NCI-H187 treated with DMSO at 0.1 percent for 48 hours (cell line): ENCODE measurements at regions not wholly inside any gene's neighbourhood (a gene's known extent, or its start where the extent isn't known, plus 50 kb on each side); places are given as distances from the start of the nearest gene placed in this dataset.

Experiments used
- DNase-seq: peaks from one replicate; lab custom pipeline; 2025; lab: John Stamatoyannopoulos, UW

DNA sequence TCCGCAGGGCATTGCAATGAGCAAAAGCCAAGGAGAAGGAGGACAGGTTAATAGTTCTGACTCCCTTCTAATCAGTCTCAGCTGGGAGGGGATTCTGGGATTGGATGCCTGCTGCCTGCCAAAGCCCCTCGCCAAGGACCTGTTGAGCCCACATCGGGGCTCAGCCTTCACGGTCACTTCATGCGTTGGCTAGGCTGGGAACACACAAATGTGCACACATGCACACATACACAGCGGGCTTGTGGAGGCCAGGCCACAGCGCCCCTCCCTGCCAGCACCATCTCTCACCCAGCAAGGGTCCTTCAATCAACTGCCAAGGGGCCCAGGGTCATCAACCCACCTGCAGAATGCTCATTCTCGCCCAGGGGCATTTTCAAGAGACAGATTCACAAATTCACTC, 113.9 kb downstream of the C5orf15 start:
- DNase-seq = no peak

DNA sequence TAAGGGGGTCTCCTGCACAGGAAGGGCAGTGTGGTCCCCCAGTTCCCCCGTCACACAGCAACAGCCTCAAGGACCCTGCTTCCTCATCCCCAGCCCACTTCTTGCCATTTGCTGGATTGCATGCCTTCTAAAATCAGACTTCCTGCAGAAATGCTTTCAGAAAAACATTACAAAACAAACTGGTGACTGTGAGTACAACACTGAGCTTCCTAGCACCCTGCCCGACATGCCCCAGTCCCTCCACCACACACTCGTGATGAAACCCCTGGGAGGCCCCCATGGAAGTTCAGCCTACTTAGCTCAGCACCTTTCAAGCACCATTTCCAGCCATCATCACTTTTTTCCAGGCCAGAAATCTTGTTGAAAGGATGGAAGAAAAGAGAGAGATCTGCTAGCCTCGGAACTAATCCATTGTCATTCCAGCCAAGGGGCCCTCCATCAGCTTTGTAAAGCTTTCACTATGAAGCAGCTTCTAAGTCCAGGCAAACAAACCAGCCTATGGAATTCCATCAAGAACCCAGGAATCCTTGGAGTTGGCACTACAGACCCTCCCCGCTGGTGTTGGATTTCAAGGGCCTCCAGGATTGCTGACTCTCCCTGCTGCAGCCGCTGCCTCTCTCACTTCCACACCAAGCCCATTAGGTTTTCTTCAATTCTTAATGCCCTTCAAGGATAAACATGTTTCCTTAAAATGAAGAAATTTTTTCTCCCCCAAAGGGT, 114.6 kb downstream of the C5orf15 start:
- DNase-seq = no peak

DNA sequence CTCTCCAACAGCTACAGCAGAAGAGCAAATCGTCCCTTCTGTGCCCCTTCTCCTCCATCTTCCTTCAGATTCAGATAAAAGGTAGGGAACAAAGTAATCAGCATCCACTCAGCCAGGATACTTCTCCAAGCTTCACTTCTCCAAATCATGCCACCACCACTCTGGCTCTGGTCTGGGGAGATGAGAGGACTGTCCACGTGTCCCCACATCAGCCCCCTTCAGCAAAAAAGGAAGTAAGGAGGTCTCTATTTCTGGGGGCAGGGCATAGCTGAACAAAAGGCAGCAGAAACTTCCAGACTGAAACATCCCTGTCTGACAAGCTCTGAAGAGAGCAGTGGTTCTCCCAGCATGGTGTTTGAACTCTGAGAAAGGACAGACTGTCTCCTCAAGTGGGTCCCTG, 116.9 kb downstream of the C5orf15 start:
- DNase-seq = no peak

DNA sequence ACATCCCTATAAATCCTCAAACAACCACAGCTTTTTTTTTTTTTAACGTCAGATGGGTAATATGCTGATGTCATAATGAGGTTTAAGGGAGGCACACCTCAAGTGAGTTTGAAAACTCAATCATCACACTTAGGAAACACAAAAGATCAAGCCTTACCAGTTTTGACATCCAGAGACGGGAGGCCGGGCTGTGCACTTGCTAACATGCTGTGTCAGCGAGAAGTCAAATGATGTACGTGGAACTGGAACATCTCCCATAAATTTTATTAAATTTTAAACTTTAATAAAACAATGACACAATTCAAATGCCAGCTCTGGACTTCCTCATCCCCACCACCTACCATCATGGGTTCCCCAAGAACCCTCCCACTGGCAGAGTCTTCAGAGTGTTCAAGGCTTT, 117.6 kb downstream of the C5orf15 start:
- no peak for DNase-seq

DNA sequence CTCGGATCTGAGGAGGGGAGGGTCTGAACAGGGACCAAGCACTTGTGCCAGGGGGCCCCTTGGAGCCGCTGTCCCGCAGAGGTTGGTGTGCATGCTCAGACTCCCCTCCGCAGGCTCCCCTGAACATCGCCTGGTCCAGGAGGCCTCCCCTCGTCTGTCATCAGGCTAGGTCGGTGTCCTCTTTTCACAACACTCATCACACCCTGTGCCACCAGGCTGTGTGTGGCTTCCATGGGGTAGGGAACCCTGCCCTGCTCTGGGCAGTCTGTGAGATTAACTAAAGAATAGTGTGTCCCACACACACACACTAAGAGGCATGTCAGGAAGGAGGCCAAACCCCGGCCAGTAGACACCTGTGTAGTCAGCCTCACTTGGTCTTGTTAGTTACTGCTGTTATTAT, 119.3 kb downstream of the C5orf15 start:
- DNase-seq = no peak

DNA sequence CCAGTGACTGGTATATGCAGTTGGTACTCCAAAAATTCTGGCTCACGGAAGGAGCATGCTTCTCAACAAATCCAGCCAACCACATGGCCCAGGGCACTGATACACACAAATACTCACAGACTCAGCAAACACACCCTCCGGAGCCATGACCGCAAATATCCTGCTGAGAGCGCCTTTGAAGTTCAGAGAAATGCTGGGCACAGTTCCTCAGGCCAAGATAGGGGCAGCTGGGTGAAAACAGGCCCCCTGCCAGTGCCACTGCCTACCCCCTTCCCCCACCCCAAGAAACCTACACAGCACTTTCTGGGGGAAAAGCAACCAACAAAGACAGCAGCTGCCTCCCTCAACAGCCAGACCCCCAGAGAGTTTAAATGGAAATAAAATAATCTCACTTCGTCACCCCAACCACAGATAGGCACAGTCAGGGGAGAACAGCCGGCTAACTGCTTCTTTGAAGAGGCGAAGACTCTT, 120.0 kb downstream of the C5orf15 start:
- DNase-seq = no peak

DNA sequence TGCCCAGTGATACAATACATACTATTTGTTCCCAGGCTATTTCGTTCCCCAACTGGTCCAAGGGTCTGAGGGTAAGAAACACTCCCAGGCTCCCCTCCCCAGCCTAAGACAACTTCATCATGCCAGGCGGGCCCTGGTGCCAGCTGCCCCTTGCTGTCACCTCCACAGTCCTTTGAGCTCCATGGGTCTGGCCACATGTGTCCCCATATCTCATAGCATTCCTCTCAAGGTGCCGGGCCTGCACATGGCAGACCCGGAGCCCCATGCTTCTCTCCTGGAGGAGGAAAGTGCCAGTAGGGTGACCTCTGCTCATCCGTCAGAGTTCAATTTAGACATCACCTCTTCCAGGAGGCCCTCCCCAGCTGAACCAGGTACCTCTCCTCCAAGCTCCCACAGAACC, 120.5 kb downstream of the C5orf15 start:
- no peak for DNase-seq

DNA sequence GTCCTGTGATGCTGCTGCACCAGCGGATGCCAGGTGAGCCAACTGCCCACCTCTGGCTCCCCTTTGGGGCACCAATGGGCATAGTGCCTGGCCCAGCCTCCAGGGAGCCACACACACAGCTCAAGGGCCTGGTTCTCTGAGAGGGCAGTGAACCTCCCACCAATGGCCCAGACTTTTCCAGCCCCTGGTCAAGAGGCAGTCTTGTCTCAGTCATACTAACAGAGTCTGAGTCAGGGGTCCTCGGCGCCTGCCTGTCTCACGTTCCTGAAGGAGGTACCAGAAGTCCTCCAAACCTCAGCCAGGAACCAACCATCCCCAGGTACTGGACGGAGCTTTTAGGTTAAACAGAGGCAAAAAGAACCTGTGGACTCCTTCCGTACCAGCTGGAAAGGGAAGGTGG, 121.1 kb downstream of the C5orf15 start:
- DNase-seq = no peak

DNA sequence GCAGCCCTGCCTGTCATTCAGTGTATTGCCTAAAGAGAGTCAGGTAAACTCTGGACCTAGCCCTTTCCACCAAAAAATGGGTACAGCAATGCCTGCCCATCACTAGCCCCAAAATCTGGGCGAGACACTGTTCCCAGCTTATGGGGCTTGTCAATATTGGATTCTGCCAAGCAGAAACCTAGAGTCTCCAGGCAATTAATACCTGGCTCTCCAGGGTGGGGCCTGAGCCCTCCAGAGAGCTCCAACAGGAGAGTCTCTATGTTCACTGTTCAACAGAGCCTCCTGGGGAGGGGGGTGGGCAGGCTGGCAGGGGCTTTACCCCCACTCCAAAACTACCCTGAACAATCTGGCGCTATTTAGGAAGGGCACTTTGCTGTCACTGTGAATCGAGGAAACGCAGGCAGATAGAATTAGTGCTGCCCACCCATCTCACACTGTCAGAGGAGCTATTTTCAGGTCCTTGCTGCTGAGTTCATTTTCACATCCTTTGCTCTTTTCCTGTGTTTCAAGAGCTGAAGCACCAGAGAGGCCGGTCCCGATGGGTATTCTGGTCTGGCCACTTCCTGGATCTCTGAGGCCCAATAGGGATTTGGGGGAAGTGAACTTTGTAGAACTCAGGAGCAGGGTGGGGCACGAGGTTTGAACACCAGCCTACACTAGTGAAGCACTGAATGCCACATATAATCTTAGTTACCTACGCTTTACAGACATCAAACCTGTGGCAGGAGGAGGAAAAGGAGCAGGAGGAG, 121.8 kb downstream of the C5orf15 start:
- DNase-seq = no peak

DNA sequence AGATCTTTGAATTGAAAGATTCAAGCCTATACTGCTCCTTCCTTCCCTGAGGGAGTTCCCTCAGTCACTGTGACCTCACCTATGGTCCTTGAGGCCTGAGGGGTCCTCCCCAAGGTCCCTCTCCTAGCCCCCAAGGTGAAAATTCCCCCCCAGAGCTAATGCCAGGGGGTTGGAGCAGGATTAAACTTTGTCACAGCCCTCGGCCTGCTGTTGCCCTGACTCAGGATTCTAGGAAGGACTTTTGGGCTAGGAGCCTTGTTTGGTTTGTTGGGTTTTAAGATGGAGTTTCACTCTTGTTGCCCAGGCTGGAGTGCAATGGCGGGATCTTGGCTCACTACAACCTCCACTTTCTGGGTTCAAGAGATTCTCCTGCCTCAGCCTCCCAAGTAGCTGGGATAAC, 123.2 kb downstream of the C5orf15 start:
- no peak for DNase-seq

DNA sequence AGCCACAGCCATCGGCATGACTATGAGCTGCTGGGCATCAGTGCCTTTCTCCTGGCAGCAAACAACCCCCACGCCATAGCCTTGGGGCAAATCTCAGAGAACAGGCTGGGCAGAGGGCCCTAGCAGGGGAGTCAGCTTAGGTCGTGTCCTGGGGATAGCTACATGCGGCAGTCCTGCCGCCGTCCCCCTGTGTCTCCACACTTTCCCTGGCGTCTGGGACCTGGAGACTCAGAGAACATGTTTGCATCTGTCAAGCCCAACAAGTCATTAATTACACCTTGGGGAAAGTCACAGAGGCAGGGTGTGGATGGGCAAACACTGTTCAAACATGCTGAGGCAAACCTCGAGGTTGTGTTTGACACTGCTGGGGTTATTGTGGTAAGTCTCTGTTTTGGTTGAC, 123.6 kb downstream of the C5orf15 start:
- DNase-seq = no peak

DNA sequence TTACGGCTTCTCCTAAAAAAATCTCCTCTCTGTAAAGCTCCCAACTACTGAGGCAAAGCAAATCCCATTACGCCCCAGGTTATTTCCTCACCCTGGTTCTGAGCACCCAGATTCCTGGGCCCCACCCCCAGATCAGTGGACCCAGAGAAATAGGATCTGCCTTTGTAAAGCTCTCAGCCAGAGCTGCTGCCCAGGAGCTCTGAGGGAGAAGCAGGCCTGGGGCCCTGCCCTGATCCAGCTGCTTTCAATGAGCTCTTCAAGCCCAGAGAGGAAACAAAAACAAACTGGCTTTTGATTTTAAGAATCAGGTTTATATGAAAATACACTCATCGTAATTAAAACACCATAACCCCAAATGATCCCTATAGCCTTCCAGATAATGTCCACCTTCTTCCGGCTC, 124.5 kb downstream of the C5orf15 start:
- DNase-seq = no peak

DNA sequence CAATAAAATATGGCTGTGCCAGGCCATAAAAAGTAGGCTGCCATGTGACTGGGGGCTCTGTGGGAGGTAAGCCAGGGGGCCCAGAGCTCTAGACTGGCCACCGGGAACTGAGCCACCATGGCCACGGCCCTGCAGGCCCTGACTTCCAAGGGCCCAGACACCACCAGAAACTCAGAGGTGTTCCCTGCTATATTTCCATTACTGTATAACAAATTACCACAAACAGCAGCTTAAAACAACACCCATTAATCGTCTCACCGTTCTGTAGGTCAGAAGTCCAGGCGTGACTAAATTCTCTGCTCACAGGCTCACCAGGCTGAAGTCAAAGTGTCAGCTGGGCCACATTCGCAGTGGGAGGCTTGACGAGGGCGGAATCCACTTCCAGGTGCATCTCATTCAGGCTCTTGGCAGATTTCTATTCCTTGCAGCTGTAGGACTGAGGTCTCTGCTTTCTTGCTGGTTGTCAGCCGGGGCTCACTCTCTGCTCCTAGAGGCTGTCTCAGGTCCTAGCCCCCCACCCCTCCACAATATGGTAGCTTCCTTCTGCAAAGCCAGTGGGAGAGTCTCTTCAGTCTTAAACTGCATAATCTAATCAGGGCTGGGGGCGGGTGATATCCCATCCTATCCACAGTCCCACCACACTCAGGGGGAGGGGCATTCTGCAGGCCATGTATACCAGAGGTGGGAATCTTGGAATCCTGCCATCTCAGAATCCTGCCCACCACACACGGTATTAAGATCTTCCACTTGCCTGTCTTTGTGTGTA, 125.4 kb downstream of the C5orf15 start:
- no peak for DNase-seq

DNA sequence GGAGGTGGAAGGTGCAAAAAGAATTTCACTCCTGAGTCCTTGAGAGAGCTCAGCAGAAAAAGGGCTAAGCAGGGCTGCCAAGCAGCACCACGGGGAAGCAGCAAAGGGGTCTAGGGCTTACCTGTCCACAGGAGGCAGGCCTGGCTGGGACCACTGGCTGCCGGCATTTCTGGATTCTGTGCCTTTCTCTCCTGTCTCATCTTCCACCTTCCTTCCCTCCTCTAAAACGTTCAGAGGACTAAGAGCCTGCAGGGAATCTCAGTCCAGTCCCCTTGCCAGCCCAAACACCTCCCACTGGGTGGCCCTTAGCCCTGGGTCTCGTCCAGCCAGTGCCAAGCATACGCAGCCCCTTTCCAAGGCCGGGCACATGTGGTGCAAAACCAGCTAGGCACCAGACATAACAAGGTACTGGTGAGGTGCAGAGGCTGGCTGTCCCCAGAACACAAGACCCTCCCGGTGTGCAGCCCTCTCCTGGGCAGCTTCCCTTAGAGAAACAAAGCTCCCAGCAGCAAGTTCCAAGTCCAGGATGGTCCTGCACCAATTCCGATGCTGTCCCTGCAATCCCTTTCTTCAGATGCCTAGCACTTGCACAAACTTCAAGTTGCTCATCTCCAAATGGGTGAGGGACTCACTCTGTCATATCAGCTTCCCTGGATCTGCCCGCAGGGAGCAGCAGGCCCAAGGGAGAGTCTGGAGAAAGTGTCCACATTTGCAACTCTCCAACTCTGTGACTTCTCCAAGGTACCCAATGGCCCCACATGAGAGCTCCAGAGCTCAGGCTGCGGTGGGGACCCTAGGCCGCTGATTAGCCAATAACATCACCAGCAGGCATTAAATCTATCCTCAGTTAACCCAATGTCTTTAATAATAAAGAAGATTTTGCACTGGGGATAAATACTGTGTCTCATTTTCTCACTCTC, 126.3 kb downstream of the C5orf15 start:
- no peak for DNase-seq

DNA sequence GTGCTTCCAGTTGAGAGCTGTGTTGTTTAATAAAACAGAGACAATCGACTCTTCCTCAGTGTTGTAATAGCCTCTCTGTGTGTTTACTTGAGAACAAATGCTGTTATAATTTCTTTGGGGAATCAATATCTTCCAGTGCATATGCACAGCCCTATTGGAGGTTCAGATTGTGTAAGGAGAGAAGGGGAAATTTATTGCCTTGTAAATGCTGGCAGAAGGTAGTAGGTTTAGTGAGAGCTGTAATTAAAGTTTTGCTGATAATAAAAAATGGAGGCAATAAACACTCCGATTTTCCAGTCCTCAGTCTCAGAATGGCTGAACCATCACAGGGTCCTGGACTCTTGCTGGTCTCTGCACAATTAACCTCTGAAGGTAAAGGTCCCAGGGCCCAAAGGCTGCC, 128.3 kb downstream of the C5orf15 start:
- DNase-seq = no peak

DNA sequence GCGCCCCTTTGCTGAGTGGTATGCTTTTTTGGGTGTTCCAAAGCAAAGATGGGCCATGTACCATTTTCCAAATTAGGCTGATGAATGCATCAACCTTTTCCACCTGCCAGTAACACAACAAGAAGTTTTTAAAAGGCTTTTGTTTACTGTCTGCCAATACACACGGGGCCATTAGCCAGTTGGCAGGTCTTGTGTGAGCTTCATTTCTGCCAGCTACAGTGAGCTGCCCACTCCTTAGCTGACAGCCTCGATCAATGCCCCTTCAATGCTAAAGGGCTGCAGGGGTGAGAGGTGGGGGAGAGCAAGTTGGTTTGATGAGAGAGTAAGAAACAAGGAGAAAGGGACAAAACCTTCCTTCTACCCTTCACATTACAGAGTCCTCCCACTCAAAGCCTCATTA, 128.7 kb downstream of the C5orf15 start:
- DNase-seq = no peak

DNA sequence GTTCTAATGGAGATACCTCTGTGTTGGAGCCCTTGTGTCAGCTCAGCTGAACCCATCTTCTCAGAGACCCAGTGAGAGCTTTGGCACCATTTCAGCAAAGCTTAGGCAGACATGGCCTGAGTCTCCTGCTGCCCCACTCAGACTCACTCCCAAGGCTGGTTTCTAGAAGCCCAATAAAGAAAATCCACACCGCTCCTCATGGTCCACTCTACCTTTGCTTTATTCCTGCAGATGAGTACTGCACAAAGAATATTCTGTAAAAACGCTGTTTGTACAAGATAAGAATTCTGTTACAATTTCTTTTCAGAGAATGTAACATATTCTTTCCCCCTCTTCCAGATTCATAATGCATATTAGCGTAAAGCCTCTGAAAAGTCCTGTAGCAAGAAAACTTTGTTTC, 129.3 kb downstream of the C5orf15 start:
- no peak for DNase-seq

DNA sequence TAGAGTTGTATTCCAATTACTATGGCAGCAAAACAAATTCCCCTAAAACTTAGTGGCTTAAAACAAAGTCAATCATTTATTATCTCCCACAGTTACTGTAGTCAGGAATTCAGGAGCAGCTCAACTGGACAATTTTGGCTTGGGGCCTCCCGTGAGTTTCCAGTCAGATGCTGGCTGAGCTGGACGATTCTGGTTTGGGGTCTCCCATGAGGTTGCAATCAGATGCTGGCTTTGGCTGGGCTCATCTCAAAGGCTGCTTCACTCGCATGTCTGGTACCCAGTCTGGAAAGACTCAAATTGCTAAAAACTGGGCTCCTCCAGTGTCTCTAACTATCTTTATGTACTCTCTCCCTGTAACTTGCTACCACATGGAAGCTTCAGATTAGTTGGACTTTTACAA, 130.1 kb downstream of the C5orf15 start:
- no peak for DNase-seq

DNA sequence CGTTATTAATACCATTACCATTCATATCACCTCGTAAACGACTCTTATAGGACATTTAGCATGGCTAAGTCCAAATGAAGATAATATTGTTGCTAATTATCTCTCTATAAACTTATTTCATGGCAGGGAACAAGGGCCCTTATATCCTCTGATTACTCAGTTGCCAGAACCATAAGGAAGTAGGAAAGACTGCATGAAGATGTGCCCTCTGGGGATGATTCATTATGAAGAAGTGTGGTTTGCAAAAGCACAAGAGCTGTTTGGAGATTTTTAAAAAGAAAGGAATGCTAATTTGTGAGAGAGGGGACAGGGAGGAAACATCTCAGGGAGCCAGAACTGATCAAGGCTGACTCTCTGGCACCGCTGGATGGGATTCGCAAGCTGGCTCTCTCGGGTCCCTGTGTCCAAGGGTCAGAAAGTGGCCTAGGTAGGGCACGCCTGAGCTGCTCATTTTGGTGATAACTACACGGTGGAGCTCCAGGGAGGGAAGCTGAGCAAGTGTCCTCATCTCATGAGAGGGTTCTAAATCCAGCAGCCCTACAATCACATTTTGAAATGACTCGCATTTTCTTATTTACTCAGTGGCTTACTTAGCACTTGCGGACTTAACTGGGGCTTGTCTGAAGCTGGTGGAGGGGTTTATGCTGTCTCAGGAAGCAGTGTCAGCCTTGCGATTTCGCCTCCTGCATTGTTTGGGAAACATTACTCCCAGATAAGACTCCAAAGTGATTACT, 136.8 kb downstream of the C5orf15 start:
- no peak for DNase-seq

DNA sequence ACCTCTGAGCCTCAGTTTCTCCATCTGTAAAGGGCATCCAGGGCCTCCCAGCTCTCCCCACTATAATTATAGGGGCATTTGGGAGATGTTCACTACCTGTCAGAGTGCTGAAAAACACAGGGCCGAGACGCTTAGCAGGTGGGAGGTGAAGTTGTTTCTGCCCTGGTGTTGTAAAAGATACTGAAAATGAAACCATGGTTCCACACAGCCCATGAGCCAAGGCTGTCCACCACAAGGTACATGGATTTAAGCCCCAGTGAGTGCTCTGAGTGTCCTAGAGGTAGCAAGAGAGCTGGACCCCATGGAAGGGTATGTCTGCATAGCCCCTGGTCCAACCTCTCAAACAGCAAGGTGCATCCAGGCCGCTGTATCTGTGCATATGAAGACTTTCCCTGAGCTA, 137.5 kb downstream of the C5orf15 start:
- DNase-seq = no peak

DNA sequence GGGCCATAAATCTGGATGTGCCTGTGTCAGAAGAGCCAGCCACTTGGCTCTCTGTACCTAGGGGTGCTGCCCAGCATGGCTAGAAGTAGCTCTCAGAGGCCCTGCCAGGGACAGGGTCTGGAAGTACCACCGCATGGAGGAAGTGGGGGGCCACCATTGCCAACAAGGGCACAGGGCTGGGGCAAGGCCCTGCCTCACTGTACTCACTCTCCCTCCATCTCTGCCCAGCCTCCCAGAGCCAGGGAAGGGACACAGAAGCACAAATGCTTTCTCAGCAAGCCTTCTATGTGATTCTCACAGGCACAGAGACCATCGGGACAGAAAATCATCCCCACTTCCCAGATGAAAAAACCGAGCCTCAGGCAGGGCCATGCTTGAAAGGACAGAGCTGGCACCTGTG, 138.1 kb downstream of the C5orf15 start:
- DNase-seq = no peak
